ENCODE measurements at regions not wholly inside any gene's neighbourhood (a gene's known extent, or its start where the extent isn't known, plus 50 kb on each side); places are given as distances from the start of the nearest gene placed in this dataset.

DNA sequence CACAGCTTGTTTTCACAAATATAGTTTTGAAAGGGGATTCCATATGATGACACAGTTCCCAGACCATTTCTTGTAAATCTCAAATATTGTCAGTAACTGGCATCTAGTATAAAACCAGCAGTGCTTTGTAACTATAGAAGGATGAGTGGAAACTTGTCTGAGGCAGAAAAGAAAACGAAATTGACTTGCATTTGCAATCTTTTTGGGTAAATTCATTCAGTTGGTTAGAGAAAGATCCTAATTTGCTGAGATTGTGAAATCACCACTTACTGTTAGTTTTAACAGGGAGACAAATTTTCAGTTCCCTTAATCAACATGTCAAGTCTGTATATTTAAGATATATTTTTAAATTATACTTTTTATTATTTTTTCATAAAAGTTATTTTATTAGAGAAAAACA, 71.5 kb upstream of the VEGFC start:
- TF ChIP-seq, protein P1, sequence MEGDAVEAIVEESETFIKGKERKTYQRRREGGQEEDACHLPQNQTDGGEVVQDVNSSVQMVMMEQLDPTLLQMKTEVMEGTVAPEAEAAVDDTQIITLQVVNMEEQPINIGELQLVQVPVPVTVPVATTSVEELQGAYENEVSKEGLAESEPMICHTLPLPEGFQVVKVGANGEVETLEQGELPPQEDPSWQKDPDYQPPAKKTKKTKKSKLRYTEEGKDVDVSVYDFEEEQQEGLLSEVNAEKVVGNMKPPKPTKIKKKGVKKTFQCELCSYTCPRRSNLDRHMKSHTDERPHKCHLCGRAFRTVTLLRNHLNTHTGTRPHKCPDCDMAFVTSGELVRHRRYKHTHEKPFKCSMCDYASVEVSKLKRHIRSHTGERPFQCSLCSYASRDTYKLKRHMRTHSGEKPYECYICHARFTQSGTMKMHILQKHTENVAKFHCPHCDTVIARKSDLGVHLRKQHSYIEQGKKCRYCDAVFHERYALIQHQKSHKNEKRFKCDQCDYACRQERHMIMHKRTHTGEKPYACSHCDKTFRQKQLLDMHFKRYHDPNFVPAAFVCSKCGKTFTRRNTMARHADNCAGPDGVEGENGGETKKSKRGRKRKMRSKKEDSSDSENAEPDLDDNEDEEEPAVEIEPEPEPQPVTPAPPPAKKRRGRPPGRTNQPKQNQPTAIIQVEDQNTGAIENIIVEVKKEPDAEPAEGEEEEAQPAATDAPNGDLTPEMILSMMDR (IDR thresholded peaks at IDR 0.05; ENCODE audit: control insufficient read depth, extremely low read depth, insufficient read depth): no peak
- DNase-seq (ENCODE audit: low read depth): no peak
- H3K4me3 ChIP-seq (ENCODE audit: low read depth, low read length): no peak overlapping the region

DNA sequence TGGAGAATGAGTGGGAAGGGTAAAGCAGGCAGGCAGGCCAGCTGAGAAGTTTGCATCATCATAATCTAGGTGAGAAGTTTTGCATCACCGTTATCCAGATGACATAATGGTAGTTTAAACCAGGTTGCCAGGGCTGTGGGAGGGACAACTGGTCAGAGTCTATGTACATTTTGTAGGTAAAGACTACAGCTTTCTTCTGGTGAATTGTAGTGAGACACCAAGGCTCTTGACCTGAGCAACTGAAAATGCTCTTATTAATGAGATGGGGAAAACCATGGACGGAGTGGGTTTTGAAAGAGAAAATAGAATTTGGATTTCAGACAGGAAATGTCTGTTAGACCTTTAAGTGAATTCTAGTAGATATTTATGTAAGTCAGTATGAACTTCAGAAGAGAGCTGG, 76.0 kb upstream of the VEGFC start:
- no peak for DNase-seq (ENCODE audit: low read depth)
- TF ChIP-seq, protein P1 (IDR thresholded peaks at IDR 0.05; ENCODE audit: control insufficient read depth, extremely low read depth, insufficient read depth): no peak
- no peak overlapping the region for H3K4me3 ChIP-seq (ENCODE audit: low read depth, low read length)

DNA sequence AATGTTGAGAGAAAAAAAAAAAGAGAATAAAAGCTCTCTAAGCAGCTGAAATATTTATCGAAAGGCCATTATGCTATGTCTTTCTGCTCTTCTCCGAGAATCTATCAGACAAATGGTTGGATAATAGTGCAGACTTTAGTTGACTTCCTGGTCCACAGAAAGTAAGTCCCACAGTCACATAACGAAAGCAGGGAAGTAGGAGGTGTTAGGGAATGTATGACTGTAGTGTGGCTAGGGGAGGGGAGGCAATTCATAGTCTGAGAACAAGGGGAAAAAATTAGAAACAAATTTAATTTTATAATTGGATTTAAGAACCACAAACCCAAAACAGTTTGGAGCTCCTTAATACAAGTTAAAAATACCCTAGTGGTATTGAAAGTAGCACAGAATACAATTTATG, 79.7 kb upstream of the VEGFC start:
- H3K4me3 ChIP-seq (ENCODE audit: low read depth, low read length): no peak overlapping the region
- no peak for DNase-seq (ENCODE audit: low read depth)
- TF ChIP-seq, protein P1 (IDR thresholded peaks at IDR 0.05; ENCODE audit: control insufficient read depth, extremely low read depth, insufficient read depth): no peak

DNA sequence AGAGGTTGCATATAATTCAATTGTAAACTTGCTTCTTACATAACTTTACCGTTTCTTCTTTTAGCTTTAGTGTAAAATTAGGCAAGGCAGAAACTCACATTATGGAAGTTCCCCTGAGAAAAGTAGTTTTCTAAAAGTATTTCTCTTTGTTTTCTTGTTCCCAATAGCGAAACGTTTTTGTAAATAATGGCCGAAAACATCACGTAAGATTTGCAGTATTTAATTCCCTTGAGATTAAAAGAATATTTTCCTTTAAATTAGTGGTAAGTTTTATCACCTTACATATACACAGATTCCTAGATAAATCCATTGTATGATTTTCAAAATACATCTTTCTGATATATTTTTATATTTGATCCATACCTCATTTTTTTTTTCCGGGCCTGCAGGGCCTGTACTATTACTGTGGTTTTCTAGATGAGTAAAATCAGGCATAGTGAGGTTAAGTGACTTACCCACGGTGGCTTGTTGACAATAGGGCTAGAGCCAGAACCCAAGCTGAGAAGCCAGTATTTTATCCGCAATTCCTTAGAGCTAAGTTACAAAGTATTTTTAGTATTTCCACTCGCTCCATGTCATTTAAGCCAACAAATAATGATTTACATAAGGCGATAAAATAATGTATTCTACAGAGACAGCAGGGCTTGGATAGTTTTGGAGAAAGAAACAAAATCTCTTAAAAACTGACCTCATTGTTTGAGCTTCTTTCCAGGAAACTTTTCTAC, 82.2 kb upstream of the VEGFC start:
- no peak for DNase-seq (ENCODE audit: low read depth)
- H3K4me3 ChIP-seq (ENCODE audit: low read depth, low read length): no peak overlapping the region
- TF ChIP-seq, protein P1 (IDR thresholded peaks at IDR 0.05; ENCODE audit: control insufficient read depth, extremely low read depth, insufficient read depth): no peak

DNA sequence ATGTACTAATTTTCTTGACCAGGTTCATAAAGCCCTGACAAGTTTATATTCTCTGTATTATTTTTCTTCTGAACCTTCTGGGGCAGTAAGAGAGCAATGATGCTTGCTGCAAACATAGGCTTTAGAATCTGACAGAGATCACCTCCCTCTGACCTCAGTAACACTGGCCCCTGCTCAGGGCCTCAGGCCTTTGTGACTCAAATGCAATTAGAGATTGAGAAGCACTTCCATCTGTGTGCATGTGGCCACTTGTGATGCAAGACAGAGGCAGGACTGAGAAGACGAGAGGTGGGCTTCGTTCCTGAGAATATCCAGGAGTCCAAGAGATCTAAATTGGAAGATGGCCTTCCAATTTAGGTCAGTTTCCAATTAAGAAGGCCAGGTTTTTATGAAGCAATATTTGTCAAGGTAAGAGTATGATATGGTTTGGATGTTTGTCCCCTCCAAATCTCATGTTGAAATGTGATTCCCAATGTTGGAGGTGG, 82.8 kb upstream of the VEGFC start:
- DNase-seq (ENCODE audit: low read depth): no peak
- H3K4me3 ChIP-seq (ENCODE audit: low read depth, low read length): no peak overlapping the region
- TF ChIP-seq, protein P1 (IDR thresholded peaks at IDR 0.05; ENCODE audit: control insufficient read depth, extremely low read depth, insufficient read depth): no peak

DNA sequence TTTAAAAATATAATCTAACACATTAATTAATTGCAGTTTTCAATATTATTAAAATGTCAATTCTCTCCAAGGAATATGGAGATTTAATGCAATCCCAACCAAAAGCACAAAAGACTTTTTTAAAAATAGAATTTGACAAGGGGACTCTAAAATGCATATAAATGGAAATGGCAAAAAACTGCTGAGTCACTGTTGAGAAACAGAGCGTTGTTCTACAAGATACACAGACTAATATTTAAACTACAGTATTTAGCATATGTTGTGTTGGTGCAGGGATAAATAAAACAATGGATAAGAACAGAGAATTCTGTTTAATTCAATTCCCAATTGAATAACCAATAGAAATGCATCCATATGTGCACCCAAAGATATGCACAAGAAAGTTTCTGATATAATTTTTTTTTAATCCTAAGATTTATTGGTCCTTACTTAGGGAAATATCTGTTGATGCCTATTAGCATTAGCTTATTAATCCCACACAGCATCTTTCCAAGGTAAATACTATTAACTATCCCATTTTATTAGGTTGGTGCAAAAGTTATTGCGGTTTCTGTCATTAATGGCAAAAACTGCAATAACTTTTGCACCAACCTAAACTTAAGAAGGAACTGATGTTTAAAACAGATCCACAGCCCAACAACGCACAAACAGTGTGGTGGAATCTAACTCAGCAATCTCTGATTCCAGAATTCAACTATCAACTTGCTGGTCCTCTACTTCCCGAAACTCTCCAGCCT, 86.8 kb upstream of the VEGFC start:
- TF ChIP-seq, protein P1 (IDR thresholded peaks at IDR 0.05; ENCODE audit: control insufficient read depth, extremely low read depth, insufficient read depth): no peak
- H3K4me3 ChIP-seq (ENCODE audit: low read depth, low read length): no peak overlapping the region
- no peak for DNase-seq (ENCODE audit: low read depth)
